ENCODE measurements at regions not wholly inside any gene's neighbourhood (a gene's known extent, or its start where the extent isn't known, plus 50 kb on each side); places are given as distances from the start of the nearest gene placed in this dataset.

- H3K36me3 Mint-ChIP-seq = peaks cover 6% of the 10 kb centered on the region
- TF ChIP-seq, protein P1, sequence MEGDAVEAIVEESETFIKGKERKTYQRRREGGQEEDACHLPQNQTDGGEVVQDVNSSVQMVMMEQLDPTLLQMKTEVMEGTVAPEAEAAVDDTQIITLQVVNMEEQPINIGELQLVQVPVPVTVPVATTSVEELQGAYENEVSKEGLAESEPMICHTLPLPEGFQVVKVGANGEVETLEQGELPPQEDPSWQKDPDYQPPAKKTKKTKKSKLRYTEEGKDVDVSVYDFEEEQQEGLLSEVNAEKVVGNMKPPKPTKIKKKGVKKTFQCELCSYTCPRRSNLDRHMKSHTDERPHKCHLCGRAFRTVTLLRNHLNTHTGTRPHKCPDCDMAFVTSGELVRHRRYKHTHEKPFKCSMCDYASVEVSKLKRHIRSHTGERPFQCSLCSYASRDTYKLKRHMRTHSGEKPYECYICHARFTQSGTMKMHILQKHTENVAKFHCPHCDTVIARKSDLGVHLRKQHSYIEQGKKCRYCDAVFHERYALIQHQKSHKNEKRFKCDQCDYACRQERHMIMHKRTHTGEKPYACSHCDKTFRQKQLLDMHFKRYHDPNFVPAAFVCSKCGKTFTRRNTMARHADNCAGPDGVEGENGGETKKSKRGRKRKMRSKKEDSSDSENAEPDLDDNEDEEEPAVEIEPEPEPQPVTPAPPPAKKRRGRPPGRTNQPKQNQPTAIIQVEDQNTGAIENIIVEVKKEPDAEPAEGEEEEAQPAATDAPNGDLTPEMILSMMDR (IDR thresholded peaks at IDR 0.05) = no peak
- no peaks in the 10 kb centered on the region for H3K36me3 ChIP-seq (ENCODE audit: control insufficient read depth, insufficient read depth, low read length)
- ATAC-seq (no peak), DNase-seq (no peak)
- H3K4me1 Mint-ChIP-seq = no peaks in the 10 kb centered on the region
- intact Hi-C loops (cut with micrococcal nuclease) = no loop called here
- no peak overlapping the region for H3K4me3 ChIP-seq (ENCODE audit: low read length)
- H3K4me3 Mint-ChIP-seq = no peak overlapping the region
- H3K27me3 Mint-ChIP-seq (ENCODE audit: low read depth in 2 of 2) = no peaks in the 10 kb centered on the region
- H3K27ac ChIP-seq (ENCODE audit: low read length) = no peak overlapping the region
- peaks cover 4% of the 10 kb centered on the region for H3K9me3 ChIP-seq (ENCODE audit: control insufficient read depth, insufficient read depth, low read length)
- peaks cover 2 to 15% of the 10 kb centered on the region in 2 donors for H3K9me3 Mint-ChIP-seq
- H3K27me3 ChIP-seq (ENCODE audit: control insufficient read depth, insufficient read depth, low read length) = no peaks in the 10 kb centered on the region
- no peak overlapping the region for H3K27ac Mint-ChIP-seq
- H3K4me1 ChIP-seq (ENCODE audit: control insufficient read depth, insufficient read depth, low read length) = no peaks in the 10 kb centered on the region
Observed at GRCh38 chr4:58499182-58499581, 1389.0 kb upstream of the IGFBP7 start.

DNA sequence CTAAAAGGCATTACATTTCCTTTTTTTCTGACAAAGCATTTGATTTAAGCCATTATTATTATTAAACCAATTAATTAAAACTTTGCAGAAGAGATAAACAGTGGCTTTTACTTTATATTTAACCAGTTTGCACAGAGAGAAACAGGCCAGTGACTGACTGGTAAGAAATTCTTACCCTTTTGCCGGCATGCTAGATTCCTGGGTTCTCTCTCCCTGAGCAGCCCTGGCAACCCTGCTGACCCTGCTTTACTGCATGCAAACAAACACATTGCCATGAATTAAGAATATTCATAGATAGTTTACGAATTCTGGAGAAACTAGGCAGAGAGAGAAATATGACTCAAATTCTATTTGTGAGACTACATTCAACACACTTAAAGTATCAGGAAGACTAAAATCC is 1381.4 kb upstream of the IGFBP7 start:
- DNase-seq = no peak
- Histone ChIP-seq H3K4me3 (ENCODE audit: low read length) (no peak overlapping the region), H3K9me3 (ENCODE audit: control insufficient read depth, insufficient read depth, low read length) (peaks cover 4% of the 10 kb centered on the region), H3K36me3 (ENCODE audit: control insufficient read depth, insufficient read depth, low read length) (no peaks in the 10 kb centered on the region), H3K27ac (ENCODE audit: low read length) (no peak overlapping the region), H3K27me3 (ENCODE audit: control insufficient read depth, insufficient read depth, low read length) (no peaks in the 10 kb centered on the region), H3K4me1 (ENCODE audit: control insufficient read depth, insufficient read depth, low read length) (no peaks in the 10 kb centered on the region)
- H3K27ac Mint-ChIP-seq = no peak overlapping the region
- H3K27me3 Mint-ChIP-seq (ENCODE audit: low read depth in 2 of 2) = no peaks in the 10 kb centered on the region
- H3K9me3 Mint-ChIP-seq = peaks cover 7 to 17% of the 10 kb centered on the region in 2 donors
- 100% methylated on average over 1 of the region's 2 CpGs for WGBS (ENCODE audit: insufficient coverage)
- peaks cover 6% of the 10 kb centered on the region for H3K36me3 Mint-ChIP-seq
- no peaks in the 10 kb centered on the region for H3K4me1 Mint-ChIP-seq
- intact Hi-C loops (cut with micrococcal nuclease) = no loop called here
- no peak for ATAC-seq
- no peak overlapping the region for H3K4me3 Mint-ChIP-seq
- TF ChIP-seq, protein P1 (IDR thresholded peaks at IDR 0.05) = no peak

DNA sequence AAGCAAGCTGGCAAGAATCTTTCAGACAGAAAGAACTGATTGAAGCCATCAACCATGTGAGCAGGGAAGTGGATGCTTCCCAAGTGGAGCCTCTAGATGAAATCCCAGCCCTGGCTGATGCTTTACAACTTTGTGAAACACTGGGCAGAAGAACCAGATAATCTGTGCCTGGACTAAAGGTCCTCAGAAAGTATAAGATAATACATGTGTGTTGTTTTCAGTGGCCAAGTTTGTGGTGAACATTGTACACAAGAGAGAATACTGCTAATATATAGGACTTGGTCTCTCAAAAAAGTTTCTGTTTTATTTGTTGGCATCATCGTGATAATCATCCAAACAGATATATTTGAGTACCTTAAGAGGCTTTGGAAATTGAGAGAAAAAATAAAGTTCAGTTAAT is 1367.8 kb upstream of the IGFBP7 start:
- Mint-ChIP-seq H3K27ac (no peak overlapping the region), H3K4me1 (no peaks in the 10 kb centered on the region), H3K27me3 (ENCODE audit: low read depth in 2 of 2) (no peaks in the 10 kb centered on the region), H3K9me3 (peaks cover 5% of the 10 kb centered on the region in 2 donors), H3K4me3 (no peak overlapping the region), H3K36me3 (no peaks in the 10 kb centered on the region)
- intact Hi-C loops (cut with micrococcal nuclease) = no loop called here
- Histone ChIP-seq H3K36me3 (ENCODE audit: control insufficient read depth, insufficient read depth, low read length) (no peaks in the 10 kb centered on the region), H3K27ac (ENCODE audit: low read length) (no peak overlapping the region), H3K4me1 (ENCODE audit: control insufficient read depth, insufficient read depth, low read length) (no peaks in the 10 kb centered on the region), H3K9me3 (ENCODE audit: control insufficient read depth, insufficient read depth, low read length) (no peaks in the 10 kb centered on the region), H3K27me3 (ENCODE audit: control insufficient read depth, insufficient read depth, low read length) (no peaks in the 10 kb centered on the region), H3K4me3 (ENCODE audit: low read length) (no peak overlapping the region)
- WGBS (ENCODE audit: insufficient coverage) = 50% methylated on average over 1 of the region's 1 CpG
- no peak for ATAC-seq
- TF ChIP-seq, protein P1 (IDR thresholded peaks at IDR 0.05) = no peak
- DNase-seq = no peak

DNA sequence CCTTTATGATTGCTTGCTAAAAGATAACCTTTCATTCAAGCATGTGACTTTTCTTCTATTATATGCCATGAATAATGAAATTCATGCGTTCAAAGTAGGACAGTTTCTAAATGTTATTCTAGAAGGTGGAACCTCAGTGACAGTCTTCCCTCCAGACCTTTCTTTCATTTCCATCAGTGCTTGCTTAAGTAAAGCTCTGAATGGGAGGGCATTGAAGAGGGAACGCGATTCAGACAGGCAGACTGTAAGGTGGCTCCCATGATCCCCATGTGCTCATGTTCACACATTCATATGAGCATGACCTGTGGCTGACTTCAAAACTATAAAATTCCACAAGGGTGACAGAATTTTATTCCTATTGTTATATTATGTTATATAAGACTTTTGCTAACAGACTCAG is 1367.3 kb upstream of the IGFBP7 start:
- no peaks in the 10 kb centered on the region for H3K36me3 Mint-ChIP-seq
- no peak overlapping the region for H3K27ac ChIP-seq (ENCODE audit: low read length)
- H3K27me3 ChIP-seq (ENCODE audit: control insufficient read depth, insufficient read depth, low read length) = no peaks in the 10 kb centered on the region
- H3K27ac Mint-ChIP-seq = no peak overlapping the region
- 100% methylated on average over 2 of the region's 3 CpGs for WGBS (ENCODE audit: insufficient coverage)
- H3K4me3 ChIP-seq (ENCODE audit: low read length) = no peak overlapping the region
- TF ChIP-seq, protein P1 (IDR thresholded peaks at IDR 0.05) = no peak
- no peaks in the 10 kb centered on the region for H3K36me3 ChIP-seq (ENCODE audit: control insufficient read depth, insufficient read depth, low read length)
- intact Hi-C loops (cut with micrococcal nuclease) = no loop called here
- H3K9me3 Mint-ChIP-seq = peaks cover 5% of the 10 kb centered on the region in 2 donors
- H3K4me1 Mint-ChIP-seq = no peaks in the 10 kb centered on the region
- H3K9me3 ChIP-seq (ENCODE audit: control insufficient read depth, insufficient read depth, low read length) = no peaks in the 10 kb centered on the region
- H3K27me3 Mint-ChIP-seq (ENCODE audit: low read depth in 2 of 2) = no peaks in the 10 kb centered on the region
- ATAC-seq (no peak), DNase-seq (no peak)
- H3K4me1 ChIP-seq (ENCODE audit: control insufficient read depth, insufficient read depth, low read length) = no peaks in the 10 kb centered on the region
- no peak overlapping the region for H3K4me3 Mint-ChIP-seq

Measured in natural killer cell (primary cell).